Ishikawa (cell line): ENCODE measurements at regions not wholly inside any gene's neighbourhood (a gene's known extent, or its start where the extent isn't known, plus 50 kb on each side); places are given as distances from the start of the nearest gene placed in this dataset.

ENCODE experiments used
- CEBPB ChIP-seq: IDR thresholded peaks from 2 replicates; pipeline ENCODE4 v1.6.1; 2012
- CREB1 ChIP-seq: IDR thresholded peaks from 2 replicates; pipeline ENCODE4 v1.6.1; 2012; ENCODE audit warnings: low read depth
- EGR1 ChIP-seq: IDR thresholded peaks from 2 replicates; pipeline ENCODE4 v1.6.1; 2012
- EP300 ChIP-seq: IDR thresholded peaks from 2 replicates; pipeline ENCODE4 v1.6.1; 2012; ENCODE audit warnings: borderline replicate concordance
- FOXM1 ChIP-seq: IDR thresholded peaks from 2 replicates; pipeline ENCODE4 v1.6.1; 2012; ENCODE audit warnings: low read depth, borderline replicate concordance
- NFIC ChIP-seq: IDR thresholded peaks from 2 replicates; pipeline ENCODE4 v1.6.1; 2012
- RAD21 ChIP-seq: IDR thresholded peaks from 2 replicates; pipeline ENCODE4 v1.6.1; 2012; ENCODE audit warnings: low read depth
- TAF1 ChIP-seq: IDR thresholded peaks from 2 replicates; pipeline ENCODE4 v1.6.1; 2012; ENCODE audit warnings: low read depth, mild to moderate bottlenecking
- TCF12 ChIP-seq: IDR thresholded peaks from 2 replicates; pipeline ENCODE4 v1.6.1; 2012; ENCODE audit warnings: low read depth
- YY1 ChIP-seq: IDR thresholded peaks from 2 replicates; pipeline ENCODE4 v1.6.1; 2012; ENCODE audit warnings: low read depth
- TF ChIP-seq, protein P1 (sequence below): IDR thresholded peaks from 2 replicates; pipeline ENCODE4 v1.6.1; 2012
- TF ChIP-seq, protein P2 (sequence below): IDR thresholded peaks from 2 replicates; pipeline ENCODE4 v1.6.1; 2012; ENCODE audit warnings: low read depth, mild to moderate bottlenecking

DNA sequence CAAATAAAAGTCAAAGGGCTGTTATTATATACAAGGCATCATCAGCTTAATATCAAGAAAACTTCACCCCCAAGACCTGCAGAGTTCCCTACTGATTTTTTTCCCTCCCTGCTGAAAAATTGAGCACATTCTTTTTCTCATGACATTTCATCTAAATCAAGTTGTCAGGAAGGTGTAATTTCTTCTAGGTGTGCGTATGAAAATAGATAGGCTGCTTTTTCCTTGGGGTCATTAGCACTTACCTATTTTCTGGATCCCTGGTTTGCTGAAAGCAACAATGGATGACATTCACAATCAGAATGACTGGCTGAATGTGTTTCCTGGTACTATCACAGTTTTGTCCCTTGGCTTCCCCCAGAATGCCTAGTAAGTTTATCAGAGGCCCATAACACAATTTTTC, 225.0 kb upstream of the KIRREL3 start:
- TF ChIP-seq NFIC, result no peak
- no peak for TF ChIP-seq TAF1
- no peak for TF ChIP-seq YY1
- no peak for TF ChIP-seq EGR1
- TF ChIP-seq CEBPB, result no peak
- TF ChIP-seq RAD21, result no peak
- TF ChIP-seq TCF12, result no peak
- TF ChIP-seq CREB1, result no peak
- TF ChIP-seq, protein P1, sequence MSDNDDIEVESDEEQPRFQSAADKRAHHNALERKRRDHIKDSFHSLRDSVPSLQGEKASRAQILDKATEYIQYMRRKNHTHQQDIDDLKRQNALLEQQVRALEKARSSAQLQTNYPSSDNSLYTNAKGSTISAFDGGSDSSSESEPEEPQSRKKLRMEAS, result no peak
- TF ChIP-seq, protein P2, sequence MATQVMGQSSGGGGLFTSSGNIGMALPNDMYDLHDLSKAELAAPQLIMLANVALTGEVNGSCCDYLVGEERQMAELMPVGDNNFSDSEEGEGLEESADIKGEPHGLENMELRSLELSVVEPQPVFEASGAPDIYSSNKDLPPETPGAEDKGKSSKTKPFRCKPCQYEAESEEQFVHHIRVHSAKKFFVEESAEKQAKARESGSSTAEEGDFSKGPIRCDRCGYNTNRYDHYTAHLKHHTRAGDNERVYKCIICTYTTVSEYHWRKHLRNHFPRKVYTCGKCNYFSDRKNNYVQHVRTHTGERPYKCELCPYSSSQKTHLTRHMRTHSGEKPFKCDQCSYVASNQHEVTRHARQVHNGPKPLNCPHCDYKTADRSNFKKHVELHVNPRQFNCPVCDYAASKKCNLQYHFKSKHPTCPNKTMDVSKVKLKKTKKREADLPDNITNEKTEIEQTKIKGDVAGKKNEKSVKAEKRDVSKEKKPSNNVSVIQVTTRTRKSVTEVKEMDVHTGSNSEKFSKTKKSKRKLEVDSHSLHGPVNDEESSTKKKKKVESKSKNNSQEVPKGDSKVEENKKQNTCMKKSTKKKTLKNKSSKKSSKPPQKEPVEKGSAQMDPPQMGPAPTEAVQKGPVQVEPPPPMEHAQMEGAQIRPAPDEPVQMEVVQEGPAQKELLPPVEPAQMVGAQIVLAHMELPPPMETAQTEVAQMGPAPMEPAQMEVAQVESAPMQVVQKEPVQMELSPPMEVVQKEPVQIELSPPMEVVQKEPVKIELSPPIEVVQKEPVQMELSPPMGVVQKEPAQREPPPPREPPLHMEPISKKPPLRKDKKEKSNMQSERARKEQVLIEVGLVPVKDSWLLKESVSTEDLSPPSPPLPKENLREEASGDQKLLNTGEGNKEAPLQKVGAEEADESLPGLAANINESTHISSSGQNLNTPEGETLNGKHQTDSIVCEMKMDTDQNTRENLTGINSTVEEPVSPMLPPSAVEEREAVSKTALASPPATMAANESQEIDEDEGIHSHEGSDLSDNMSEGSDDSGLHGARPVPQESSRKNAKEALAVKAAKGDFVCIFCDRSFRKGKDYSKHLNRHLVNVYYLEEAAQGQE, result no peak
- no peak for TF ChIP-seq FOXM1
- TF ChIP-seq EP300, result no peak
